ENCODE measurements at regions not wholly inside any gene's neighbourhood (a gene's known extent, or its start where the extent isn't known, plus 50 kb on each side); places are given as distances from the start of the nearest gene placed in this dataset.
A peak's percentile ranks its signal among the peaks of the same experiment; 100 is the strongest.
"Not testable (repeated sequence)": the region's sequence is repeated elsewhere in the genome, so short reads cannot be mapped to it uniquely, and the experiment has no call there.

DNA sequence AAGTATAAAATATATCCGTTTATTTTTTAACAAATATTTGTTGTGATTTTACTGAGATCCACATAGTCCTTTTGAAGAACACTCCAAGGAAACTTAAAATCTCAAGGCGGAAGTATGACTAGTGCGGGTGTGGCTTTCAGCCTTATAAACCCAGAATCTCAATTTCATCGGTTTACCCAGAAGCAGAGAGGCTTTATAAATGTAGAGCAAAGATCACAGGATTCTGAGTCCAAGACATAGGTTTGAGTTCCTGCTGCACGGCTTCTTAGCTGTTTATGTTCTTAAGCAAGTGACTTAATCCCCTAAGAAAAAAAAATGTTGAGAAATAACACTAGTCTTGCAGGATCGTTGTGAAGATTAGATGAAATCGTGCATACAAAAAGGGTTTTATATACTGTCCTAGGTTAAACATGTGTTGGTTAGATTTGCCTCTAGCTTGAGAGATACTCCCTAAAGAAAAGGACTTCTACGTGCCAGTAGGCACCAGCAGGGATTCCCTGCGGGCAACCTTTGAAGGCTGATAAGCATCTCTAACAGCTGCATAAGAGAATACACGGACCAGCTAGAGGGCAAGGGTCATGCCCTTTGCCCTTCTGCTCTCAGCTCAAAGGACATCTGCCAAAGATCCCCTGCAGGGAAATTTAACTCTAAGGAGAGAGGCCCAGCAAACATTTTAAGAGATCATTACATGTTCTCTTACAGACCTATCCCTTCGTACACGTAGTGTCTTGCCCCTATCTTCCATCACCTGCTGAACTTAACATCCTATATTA is 130.4 kb upstream of the MIR17HG start:
- DNase-seq (ENCODE audit: low read depth) = no peak

DNA sequence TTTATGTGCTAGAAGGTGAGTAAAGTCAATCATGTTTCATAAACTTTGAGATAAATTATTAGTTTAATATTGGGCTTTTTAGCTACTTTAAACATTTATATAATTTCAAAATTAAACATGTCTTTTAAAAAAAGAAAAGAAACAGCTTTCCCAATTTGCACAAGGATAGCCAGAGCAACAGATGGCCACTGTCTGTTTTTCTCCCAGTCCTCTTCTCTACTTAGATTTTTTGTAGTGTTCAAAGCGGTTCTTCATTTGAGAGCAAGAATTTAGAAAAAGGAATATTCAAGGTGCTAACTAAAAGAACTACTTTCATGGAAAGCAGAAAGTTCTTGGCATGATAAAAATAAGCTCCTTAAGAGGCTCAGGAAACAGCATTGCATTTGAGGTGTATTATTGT is 128.3 kb upstream of the MIR17HG start:
- DNase-seq (ENCODE audit: low read depth) = no peak

DNA sequence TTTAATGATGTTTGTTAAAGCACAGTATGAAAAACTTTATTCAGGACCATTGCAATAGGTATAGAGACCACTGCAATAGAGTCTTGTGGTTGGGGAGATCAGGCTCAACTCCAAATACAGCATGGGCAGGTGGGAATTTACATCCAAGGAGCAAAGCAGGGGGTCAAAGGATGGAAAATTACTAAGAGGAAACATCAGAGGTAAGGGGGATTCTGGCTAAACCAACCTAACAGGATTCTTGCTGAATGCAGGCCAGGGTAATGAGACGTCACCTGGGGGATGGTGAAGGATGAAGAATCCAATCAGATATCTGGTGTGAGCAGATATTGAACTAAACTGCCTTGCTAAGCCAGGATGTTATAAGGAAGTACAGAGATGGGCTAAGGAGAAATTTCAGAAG is 126.6 kb upstream of the MIR17HG start:
- no peak for DNase-seq (ENCODE audit: low read depth)

DNA sequence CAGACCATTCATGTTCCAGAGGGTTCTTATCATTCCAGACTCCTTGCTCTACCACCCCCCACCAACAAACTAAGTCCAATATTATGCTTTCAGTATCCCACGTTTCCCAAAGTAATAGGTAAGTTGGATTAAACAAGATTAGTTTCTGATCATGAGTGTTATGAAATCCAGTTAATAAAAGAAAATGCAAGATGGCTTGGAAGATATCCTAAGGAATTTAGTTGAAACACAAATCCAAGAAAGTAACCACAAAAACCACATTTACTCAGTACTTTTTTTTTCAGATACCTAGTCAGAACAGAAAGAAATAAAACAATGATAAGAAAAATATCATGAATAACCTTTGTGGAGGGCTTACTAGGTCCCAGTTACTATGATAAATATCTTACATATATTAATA is 119.4 kb upstream of the MIR17HG start:
- DNase-seq (ENCODE audit: low read depth) = peak; percentile 10

DNA sequence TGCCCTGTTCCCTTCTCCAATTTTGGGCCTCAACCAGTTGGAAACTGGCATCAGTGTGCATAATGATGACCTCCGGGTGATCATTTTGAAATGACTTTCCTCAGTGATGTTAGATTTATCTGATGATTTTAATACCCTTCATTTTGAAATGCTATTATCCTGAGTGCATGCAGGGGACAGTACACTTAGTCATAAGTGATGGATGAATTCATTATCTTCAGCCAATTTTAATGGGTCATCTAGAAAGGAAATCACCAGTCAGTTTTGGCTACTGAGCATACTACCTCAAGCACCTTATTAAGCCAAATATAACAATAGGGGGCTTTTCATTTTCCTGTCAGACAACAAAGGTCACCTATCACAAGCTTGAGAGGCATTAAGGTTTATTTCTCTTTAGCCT is 118.5 kb upstream of the MIR17HG start:
- DNase-seq (ENCODE audit: low read depth) = no peak

DNA sequence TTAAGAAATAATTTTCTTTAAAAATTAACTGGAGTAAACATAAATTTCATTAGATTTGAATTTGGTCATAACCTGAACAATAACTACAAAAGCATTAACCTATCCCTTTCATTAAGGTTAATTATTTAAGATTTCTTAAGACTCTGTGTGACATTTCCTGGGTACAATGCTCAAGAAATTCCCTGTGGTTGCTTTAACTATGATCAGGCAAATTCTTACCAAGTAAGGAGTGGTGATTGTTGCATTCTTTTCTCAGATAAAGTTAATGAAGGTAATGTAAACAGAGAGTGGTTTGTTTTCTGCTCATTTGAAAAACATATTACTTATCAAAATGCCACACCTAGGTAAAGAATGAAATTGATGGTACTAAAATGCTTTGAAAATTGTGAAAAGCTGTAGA is 114.8 kb upstream of the MIR17HG start:
- no peak for DNase-seq (ENCODE audit: low read depth)

DNA sequence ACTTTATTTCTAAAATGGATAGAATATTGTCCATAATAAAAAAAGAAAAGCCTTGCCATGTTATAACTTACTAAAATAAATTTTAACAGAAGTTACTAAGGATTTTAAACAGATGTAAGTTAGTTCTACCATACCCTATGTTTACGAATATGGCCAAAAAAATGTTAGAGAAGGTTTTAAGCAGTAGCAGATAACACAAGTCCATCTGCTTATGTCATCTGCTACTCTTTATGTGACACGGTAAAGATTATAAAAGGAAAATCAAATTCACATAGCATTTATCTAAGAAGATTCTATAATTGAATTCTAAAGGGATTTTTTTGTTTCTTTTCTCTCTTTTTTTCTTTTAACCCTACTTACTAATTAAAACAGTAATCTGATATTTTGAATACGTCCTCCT is 114.2 kb upstream of the MIR17HG start:
- DNase-seq (ENCODE audit: low read depth) = no peak

DNA sequence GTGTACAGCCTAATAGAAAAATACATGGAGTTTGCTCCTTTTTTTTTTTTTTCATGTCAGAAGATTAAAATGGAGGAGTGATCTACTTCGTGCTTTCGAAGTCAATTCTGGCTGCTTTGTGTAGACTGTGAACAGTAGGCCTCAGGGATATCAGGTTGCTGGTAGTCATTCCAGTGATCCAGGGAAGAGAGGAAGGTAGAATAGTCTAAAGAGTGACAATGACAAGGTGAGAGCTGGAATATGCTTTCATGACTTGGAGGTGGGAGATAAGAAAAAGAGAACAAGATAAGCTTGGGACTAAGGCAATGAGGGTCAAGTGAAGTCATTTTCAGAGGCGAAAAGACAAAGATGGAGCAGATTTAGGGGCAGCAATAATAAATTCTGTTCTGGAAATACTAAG is 111.3 kb upstream of the MIR17HG start:
- no peak for DNase-seq (ENCODE audit: low read depth)

DNA sequence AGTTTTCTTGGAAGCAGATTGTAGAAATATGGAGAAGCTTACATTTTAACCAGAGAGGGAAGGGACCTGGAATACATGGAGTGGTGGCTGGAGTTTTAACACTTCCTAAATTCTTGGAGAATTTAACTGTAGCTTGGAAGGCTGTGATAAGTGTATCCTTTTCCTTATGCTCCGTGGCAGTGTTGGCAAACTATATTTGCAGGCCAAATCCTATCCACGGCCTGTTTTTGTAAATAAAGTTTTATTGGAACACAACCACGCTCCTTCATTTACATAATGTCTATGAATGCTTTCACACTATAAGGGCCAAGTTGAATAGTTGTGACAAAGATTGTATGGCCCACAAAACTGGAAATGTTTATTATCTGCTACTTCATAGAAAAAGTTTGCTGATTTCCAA is 110.6 kb upstream of the MIR17HG start:
- DNase-seq (ENCODE audit: low read depth) = no peak

DNA sequence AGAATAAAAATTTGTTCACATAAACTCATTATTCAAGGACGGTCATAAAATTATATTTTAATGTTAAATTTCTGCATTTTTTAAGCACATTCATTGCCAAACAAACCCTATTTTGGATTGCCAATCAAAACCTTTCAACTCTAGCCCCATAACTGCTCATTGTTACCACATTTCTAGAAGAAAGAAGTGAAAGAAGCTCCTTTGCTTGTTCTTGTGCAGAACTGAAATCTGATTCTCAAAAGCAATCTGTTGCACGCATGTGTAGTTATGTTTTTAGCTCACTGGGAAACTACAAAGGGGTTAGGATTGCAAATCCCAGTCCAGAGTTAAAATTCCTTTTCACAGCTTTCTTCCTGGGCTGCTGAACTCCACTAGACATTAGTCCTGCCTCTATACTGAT is 109.5 kb upstream of the MIR17HG start:
- DNase-seq (ENCODE audit: low read depth) = no peak

DNA sequence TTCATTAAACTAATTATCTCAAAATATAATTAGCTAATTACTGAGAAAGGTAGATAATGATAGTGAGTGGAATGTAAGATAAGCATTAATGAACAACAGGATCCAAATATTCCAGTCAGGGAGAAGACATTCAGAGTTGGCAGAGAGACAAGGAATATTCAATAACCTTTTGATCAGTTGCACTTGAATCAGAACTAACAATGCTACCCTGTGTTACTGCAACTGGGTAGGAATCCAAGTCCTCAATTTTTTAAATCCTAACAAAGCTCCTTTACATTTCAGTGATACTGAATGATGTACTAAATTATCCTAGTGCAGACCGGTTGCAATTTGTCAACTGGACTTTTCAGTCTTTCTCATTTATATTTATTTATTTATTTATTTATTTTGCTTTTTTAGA is 107.1 kb upstream of the MIR17HG start:
- DNase-seq (ENCODE audit: low read depth) = no peak

DNA sequence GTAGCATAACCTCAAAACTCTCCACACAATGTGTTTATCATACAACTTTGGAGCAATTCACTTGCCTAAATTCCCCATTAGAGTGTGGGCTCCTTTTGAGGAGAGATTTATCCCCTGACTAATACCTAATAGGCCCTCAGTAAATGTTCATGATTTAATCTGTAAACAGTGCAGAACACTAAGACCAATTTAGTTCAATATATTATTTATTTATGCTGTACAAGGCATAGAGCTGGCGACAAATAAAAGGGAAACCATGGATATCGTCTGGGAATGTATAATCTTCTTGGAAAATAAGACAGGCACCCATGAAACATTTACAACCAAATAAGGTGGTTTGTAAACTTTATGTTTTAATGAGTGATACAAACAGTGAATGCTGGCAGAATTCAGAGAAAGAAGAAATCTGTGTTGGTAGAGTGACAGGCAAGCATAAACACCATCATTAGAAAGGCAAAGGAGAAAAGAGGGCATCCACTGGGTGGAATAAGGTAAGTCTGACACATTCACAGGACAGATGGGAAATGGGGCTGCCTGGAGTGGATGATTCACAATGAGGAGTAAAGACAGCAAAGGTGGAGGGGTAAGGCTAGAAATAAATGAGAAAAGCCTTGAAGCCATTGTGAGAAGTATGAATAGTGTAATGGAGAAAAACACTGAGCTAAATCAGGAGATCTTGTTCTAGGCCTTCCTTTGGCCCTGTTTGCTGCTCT is 106.1 kb upstream of the MIR17HG start:
- DNase-seq (ENCODE audit: low read depth) = no peak

DNA sequence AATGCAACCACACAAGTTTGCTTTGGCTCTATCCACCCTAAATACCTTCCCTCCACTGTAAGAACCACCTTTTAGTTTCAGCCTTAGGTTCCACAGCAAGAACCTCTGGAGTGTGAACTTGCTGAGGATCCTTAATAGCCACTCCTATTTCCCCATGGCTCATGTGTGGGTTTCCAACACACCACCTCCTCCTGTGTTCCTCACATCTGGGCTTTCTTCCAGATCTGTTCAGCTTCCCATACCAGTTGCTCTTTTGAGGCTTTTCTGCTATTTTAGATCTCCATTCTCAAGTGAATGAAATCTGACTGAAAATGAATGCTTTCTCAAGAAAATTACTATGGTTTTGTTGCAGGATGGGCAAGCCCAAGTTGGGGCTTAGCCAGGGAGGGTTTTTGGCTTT is 104.8 kb upstream of the MIR17HG start:
- DNase-seq (ENCODE audit: low read depth) = peak; percentile 6

DNA sequence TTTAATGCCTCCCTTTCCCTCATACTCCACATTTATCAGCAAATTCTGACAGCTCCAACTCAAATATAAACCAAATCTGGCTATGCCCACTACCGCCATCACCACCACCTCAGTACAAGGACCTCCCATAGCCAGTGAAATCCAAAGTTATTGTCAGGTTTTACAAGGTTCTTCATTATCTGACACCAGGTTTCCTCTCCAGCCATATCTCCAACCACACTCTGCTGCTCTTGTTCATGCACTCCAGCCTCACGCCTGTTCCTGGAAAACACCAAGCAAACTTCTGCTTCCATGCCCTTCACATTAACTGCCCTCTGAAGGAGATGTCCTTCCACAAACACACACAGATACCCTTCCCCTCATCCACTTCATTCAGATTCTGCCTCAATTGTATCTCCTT is 102.2 kb upstream of the MIR17HG start:
- no peak for DNase-seq (ENCODE audit: low read depth)

DNA sequence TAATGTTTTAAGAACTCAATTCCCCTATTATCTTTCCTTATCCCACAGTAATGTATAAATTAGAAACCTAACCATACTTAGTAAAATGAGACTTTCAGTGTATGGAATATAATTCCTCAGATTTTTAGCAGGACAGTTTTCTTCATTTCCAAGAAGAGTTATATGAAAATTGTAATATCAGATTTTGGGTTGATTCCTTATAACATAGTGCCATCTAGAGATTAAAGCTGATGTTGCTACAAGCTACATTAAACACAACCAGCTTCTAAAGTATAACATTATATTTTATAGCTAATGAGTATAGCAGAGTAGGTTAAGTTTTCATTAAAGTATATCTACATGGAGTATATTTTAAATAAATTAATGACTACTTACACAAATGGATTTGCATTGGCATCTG is 99.7 kb upstream of the MIR17HG start:
- DNase-seq (ENCODE audit: low read depth) = peak; percentile 5

DNA sequence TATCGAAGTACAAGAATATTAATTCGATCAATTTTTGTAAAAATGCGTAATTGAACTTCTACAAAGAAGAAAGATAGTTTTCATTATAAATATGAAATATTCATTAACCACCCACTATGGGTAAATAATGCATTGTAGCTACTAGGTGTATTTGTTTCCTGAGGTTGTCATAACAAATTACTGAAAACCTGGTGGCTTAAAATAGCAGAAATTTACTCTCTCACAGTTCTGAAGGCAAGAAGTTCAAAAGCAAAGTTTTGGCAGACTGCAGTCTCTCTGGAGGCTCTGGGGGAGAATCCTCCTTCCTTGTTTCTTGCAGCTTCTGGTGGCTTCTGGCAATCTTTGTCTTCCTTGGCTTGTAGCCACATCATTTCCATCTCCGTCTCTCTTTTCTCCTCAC is 99.2 kb upstream of the MIR17HG start:
- DNase-seq (ENCODE audit: low read depth) = no peak

DNA sequence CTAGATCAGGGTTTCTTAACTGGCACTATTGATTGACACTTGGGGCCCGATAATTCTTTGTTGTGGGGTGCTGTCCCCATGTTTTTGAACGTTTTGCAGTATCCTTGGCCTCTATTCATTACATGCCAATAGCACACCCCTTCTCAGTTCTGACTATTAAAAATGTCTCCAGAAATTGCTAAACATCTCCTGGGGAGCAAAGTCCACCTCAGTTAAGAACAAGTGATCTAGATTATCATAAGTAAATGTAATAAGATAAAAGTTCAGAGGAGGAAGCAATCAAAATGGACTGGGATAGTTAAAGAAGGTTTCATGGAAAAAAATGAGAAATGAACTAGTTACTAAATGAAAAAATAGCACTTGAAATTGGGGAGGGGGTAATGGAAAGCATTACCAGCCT is 98.1 kb upstream of the MIR17HG start:
- DNase-seq (ENCODE audit: low read depth) = no peak

DNA sequence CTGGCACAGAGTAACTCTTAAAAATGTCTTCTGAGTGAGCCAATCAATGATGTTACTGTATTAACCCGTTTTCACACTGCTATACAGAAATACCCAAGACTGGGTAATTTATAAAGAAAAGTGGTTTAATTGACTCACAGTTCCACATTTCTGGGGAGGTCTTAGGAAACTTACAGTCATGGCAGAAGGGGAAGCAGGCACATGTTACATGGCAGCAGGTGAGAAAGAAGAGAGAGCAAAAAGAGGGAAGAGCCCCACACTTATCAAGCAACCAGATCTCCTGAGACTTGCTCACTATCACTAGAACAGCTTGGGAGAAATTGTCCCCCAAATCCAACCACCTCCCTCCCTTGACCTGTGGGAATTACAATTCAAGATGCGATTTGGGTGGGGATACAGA is 97.6 kb upstream of the MIR17HG start:
- DNase-seq (ENCODE audit: low read depth) = no peak

DNA sequence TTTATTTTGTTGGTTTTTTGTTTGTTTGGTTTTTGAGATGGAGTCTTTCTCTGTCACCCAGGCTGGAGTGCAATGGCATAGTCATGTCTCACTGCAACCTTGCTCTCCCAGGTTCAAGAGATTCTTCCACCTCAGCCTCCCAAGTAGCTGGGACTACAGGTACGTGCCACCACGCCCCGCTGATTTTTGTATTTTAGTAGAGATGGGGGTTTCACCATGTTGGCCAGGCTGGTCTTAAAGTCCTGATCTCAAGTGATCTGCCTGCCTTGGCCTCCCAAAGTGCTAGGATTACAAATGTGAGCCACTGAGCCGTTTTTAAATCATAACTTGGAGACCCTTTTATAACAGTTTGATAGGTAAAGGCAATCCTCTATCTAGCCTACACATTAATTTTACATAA is 95.9 kb upstream of the MIR17HG start:
- not testable (repeated sequence) for DNase-seq (ENCODE audit: low read depth)

DNA sequence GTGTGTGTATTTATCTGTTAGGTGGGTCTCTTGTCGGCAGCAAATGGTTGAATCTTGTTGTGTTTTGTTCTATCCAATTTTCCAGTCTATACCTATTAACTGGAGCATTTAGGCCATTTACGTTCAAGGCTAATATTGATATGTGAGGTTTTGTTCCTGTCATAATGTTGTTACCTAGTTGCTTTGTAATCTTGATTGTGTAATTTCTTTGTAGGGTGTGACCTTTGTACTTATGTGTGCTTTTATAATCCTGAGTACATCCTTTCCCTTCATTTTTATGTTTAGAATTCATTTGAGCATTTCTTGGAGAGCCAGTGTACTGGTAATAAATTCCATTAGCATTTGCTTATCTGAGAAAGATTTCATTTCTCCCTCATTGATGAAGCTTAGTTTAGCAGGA is 83.0 kb upstream of the MIR17HG start:
- no peak for DNase-seq (ENCODE audit: low read depth)

DNA sequence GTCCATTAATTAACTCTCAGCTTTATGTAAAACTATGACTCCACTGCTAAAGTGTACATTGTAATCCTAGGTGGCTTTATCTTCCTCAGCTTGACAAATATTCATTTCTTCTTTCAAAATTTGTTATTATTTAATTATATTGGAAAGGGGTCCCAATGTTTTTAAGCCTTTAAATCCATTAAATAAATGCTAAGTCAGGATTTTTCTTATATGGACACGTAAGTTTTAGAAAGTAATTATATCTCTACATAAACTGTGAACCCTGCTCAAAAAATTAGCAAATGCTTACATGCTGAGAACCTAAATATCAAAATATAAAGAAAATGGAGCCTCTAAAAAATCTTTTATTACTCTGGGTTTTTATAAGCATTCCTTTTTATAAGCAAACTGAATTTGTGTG is 78.2 kb upstream of the MIR17HG start:
- no peak for DNase-seq (ENCODE audit: low read depth)

DNA sequence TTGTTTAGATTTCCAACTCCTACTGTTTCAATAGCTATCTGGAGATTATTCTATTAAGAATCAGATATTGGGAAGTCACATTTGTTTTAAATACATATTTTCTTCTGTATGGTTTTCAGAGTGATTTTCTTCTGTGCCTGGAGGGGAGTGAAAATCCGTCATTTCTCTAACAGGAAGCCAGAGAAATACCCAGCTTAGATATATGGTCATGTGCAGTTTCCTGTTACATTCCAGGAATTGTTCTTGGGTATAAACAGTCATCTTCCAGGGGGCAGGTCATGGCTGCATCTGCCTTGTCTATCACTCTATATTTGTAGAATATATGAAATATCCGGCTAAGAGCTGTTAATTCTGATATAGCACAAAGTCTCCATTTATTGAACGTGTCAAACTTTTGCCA is 77.5 kb upstream of the MIR17HG start:
- peak; percentile 26 for DNase-seq (ENCODE audit: low read depth)

DNA sequence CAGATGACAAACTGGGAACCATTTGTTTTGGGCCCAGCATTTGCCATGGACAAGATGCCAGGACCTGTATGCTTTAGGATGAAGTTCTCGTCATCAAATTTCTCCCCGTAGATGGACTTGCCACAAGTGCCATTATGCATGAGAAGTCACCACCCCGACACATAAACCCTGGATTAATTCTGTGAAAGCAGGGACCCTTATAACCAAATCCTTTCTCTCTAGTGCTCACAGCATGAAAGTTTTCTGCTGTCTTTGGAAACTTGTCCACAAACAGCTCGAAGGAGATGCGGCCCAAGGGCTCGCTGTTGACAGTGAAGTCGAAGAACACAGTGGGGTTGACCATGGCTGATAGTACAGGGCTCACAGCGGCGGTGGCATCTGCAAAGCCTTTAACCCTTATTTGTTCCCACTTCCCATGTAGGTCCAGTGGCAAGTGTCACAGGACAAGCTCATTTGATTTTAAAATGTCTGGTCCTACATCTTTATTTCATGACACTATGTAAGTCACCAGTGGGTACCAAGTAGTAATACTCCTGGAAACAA is 75.2 kb upstream of the MIR17HG start:
- no peak for DNase-seq (ENCODE audit: low read depth)

DNA sequence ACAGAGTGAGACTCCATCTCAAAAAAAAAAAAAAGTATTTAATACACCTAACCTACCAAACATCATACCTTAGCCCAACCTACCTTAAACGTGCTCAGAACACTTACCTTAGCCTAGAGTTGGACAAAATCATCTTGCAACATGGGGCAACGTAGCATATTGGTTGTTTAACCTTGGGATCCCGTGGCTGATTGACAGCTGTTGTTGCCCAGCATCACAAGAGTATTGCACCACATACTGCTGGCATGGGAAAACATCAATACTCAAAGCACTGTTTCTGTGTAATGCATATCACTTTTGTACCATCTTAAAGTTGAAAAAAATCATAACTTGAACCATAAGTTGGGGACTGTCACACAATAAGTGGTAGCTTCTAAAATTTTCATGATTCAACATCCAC is 73.8 kb upstream of the MIR17HG start:
- DNase-seq (ENCODE audit: low read depth) = no peak

Measured in amniotic epithelial cell (primary cell).